Erythroblast (primary cell): ENCODE measurements at regions not wholly inside any gene's neighbourhood (a gene's known extent, or its start where the extent isn't known, plus 50 kb on each side); places are given as distances from the start of the nearest gene placed in this dataset.

Experiments
- DNase-seq, 2 experiments: peaks; one replicate each; lab custom pipeline; 2025; lab: John Stamatoyannopoulos, UW
- GATA1 ChIP-seq: IDR thresholded peaks from 2 replicates; pipeline ENCODE4 v1.6.1; 2011; ENCODE audit warnings: low read depth, mild to moderate bottlenecking, control low read depth, low read length, moderate library complexity
- POLR2A ChIP-seq: IDR thresholded peaks from 2 replicates; pipeline ENCODE4 v1.6.1; 2011; ENCODE audit warnings: mild to moderate bottlenecking, low read length

- no peak for TF ChIP-seq GATA1
- TF ChIP-seq POLR2A = no peak
Observed at GRCh38 chr3:95352471-95352870, 1289.6 kb downstream of the NSUN3 start.

DNA sequence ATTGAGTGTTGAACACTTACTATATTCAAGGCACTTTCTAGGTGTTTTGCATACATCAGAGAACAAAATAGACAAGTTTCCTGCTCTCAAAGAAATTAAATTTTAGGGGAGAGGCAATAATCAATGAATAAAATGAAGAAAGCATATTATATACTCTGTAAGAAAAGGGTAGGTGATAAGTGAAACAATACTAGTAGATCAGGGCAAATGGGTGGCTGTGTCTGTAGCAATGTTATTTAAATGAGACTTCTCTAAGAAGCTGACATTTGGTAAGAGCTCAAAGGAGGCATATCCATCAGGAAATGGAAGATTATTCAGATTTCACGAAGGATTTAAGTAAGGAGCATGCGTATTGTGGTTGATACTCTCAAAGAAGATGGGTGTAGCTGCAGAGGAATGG, 1291.6 kb downstream of the NSUN3 start:
- no peak for TF ChIP-seq GATA1
- DNase-seq = no peak

More at GRCh38 chr3:95352471-95352870, 1289.6 kb downstream of the NSUN3 start:
- DNase-seq = no peak

GRCh38 chr3:95356764-95357501, 1294.1 kb downstream of the NSUN3 start:
- TF ChIP-seq POLR2A = no peak
- no peak for TF ChIP-seq GATA1
- no peak for DNase-seq

GRCh38 chr3:95387242-95388021, 1324.6 kb downstream of the NSUN3 start:
- no peak for TF ChIP-seq GATA1
- TF ChIP-seq POLR2A = no peak
- DNase-seq = no peak

GRCh38 chr3:95389725-95390313, 1327.0 kb downstream of the NSUN3 start:
- no peak for TF ChIP-seq POLR2A
- no peak for TF ChIP-seq GATA1
- DNase-seq = no peak

DNA sequence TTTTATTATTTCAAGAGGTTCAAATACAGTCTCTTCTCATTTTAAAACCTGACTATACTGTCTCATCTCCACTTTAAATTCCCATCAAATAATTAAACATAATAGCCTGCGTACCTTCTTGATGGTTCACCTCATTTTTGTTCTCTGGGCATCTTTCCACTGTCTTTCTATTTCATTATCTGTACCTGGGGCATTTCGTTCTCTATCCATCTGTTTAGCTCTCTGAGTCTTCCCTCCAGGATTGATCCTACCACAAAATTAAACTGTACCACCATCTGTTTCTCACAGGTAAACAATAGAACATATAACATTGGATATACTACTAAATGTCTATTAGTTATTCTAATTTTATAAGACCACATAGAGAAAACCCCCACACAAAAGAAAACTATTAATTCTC, 1331.4 kb downstream of the NSUN3 start:
- DNase-seq = no peak
- no peak for TF ChIP-seq POLR2A
- no peak for TF ChIP-seq GATA1

DNA sequence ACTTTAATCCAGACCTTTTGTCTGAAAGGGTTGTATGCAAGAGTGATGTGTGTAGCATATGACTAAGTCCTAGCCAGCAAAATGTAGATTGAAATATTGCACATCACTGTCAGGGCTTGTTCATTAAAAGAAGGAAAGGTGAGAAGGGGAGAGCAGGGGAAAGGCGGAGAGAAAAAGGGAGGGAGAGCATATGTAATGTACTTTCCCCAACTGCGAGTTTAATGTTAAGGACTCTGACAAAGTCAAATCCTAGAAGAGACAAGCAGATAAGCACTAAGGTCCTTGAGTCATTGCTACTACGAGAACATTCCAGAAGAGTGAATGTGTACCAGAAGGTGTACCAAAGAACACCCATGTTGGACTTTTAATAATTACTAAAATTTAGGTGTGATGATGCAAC, 1336.7 kb downstream of the NSUN3 start:
- TF ChIP-seq POLR2A = no peak
- no peak for TF ChIP-seq GATA1
- no peak for DNase-seq

GRCh38 chr3:95401693-95402092, 1338.8 kb downstream of the NSUN3 start:
- TF ChIP-seq GATA1 (no peak), POLR2A (no peak)
- DNase-seq = no peak

DNA sequence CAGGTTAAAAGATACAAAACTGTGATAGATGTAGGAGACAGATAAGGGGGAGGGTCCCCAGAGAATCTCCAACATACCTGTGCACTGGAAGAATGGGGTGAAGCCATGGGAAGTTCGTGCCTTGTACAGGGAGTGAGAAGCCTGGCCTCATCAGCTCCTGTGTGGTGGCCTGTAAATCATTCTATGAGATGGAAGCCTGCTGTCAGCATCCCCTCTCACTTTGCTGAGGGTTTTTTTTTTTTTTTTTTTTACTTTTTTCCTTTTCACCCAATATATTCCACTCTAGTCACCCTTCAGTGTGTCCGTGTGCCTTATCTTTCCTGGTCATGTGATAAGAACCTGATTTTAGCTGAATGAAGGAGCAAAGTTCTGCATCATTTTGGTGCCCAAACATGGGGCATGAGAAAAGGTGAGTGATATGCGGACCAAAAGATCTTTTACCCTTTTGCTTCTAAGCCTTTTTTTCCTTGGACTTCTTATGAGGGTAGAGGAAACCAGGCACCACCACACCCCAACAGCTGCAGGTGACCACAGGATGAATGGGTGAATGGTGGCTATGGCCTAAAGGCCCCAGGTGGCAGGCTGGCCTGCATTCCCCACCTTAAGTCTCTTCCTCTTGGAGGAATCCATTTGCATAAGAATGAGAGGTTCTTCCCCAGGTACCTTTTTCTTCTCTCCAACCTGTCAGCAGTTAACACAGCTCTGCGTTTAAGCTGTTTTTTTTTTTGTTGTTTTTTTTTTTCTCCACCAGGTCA, 1345.0 kb downstream of the NSUN3 start:
- no peak for DNase-seq
- no peak for TF ChIP-seq GATA1

DNA sequence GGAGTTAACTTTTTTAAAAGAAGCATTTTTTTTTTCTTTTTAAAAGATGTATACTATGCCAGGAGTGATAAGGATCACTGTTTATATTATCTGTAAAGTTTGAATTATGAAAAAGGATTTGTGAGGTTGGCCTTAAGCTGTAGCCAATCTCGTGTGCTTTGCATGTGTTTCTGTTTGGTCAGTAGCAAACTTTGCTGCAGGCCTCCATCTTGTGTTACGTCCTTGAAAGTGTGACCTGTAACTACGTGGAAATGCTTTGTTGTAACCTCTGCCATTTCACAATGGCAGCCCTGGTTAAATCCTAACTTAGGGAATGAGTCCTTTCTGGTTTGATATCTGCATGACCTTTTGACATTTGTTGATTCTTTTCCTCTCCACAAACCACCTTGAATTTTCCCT, 1345.6 kb downstream of the NSUN3 start:
- DNase-seq = no peak
- no peak for TF ChIP-seq GATA1
- no peak for TF ChIP-seq POLR2A

GRCh38 chr3:95418251-95418650, 1355.4 kb downstream of the NSUN3 start:
- DNase-seq = no peak
- TF ChIP-seq POLR2A (no peak), GATA1 (no peak)

DNA sequence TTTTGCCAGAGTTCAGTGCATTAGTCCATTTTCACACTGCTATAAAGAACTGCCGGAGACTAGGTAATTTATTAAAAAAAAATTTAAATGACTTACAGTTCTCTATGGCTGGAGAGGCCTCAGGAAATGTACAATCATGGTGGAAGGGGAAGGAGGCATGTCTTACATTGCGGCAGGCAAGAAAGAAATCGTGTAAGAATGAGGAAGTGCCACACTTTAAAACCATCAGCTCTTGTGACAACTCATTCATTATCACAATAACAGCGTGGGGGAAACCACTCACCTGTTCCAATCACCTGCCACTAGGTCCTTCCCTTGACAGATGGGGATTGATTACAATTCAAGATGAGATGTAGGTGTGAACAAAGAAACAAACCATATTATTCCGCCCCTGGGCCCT, 1361.4 kb downstream of the NSUN3 start:
- TF ChIP-seq POLR2A (no peak), GATA1 (no peak)
- no peak for DNase-seq

DNA sequence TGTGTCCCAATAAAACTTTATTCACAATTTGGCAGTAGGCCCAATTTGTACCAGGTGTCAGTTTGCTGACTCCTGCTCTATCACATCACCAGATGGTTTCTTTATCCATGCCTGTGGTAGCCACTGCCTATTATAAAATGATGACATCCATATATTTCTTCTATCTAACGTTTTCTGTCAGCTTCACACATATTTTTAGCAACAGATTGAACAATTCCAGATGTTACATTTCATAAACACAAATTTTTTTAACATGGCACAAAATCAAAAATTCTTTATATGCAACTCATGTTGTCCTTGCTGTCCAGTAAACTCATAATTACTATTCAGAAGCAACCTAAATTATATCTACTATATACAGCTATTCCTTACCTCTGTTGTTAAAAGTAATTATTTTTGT, 1371.6 kb downstream of the NSUN3 start:
- TF ChIP-seq POLR2A (no peak), GATA1 (no peak)
- no peak for DNase-seq
